ENCODE measurements at regions not wholly inside any gene's neighbourhood (a gene's known extent, or its start where the extent isn't known, plus 50 kb on each side); places are given as distances from the start of the nearest gene placed in this dataset.
"Not testable (repeated sequence)": the region's sequence is repeated elsewhere in the genome, so short reads cannot be mapped to it uniquely, and the experiment has no call there.

GRCh38 chr1:86633306-86633838 lies 71.0 kb upstream of the SH3GLB1 start:
- DNase-seq = not testable (repeated sequence)

GRCh38 chr1:86633921-86634320 lies 70.5 kb upstream of the SH3GLB1 start:
- DNase-seq = no peak

GRCh38 chr1:86636898-86637297 lies 67.5 kb upstream of the SH3GLB1 start:
- DNase-seq = no peak

GRCh38 chr1:86640161-86640670 lies 64.2 kb upstream of the SH3GLB1 start:
- DNase-seq = no peak

- no peak for DNase-seq
Measured at GRCh38 chr1:86641318-86641717, 63.1 kb upstream of the SH3GLB1 start.

GRCh38 chr1:86644655-86645054 lies 59.7 kb upstream of the SH3GLB1 start:
- DNase-seq = not testable (repeated sequence)

GRCh38 chr1:86645851-86646250 lies 58.5 kb upstream of the SH3GLB1 start:
- no peak for DNase-seq

GRCh38 chr1:86646256-86646655 lies 58.1 kb upstream of the SH3GLB1 start:
- peak in 2 of 3 donors; percentile 4 to 28 for DNase-seq

GRCh38 chr1:86648255-86648654 lies 56.1 kb upstream of the SH3GLB1 start:
- peak in 2 of 3 donors; percentile 4 to 12 for DNase-seq

- no peak for DNase-seq
Measured at GRCh38 chr1:86649618-86650017, 54.8 kb upstream of the SH3GLB1 start.

- DNase-seq = no peak
Measured at GRCh38 chr1:86650065-86650464, 54.3 kb upstream of the SH3GLB1 start.
